Stomach (tissue), 8 donors: ENCODE measurements at regions not wholly inside any gene's neighbourhood (a gene's known extent, or its start where the extent isn't known, plus 50 kb on each side); places are given as distances from the start of the nearest gene placed in this dataset.
A peak's percentile ranks its signal among the peaks of the same experiment; 100 is the strongest.

ENCODE experiments used
- DNase-seq, 2 donors: peaks; one replicate each; pipeline versions ENCODE4 v3.0.0 to v3.0.0-alpha.2; 2013 to 2019
- H3K27ac ChIP-seq, 5 donors: fragments of 200-600 bp in 4 of 5; sonication (generic) in 4 of 5; one replicate each; pipeline ENCODE4 v1.5.1; 2013 to 2019; ENCODE audit warnings: mild to moderate bottlenecking in 1 of 5, moderate library complexity in 1 of 5
- H3K27me3 ChIP-seq, 3 donors: fragments of 200-600 bp; sonication (generic); one replicate each; pipeline ENCODE4 v1.5.1; 2017 to 2019; ENCODE audit warnings: mixed run types in 1 of 3
- H3K36me3 ChIP-seq, 4 donors: fragments of 200-600 bp; sonication (generic); 1 replicate in 3 of 4; 2 replicates in 1 of 4; pipeline ENCODE4 v1.5.1; 2016 to 2019
- H3K4me1 ChIP-seq, 4 donors: fragments of 200-600 bp; sonication (generic); one replicate each; pipeline ENCODE4 v1.5.1; 2016 to 2019
- H3K4me3 ChIP-seq, 4 donors: fragments of 200-600 bp; sonication (generic) in 3 of 4; one replicate each; pipeline ENCODE4 v1.5.1; 2016 to 2019; ENCODE audit warnings: mild to moderate bottlenecking in 1 of 4
- H3K9me3 ChIP-seq, 4 donors: fragments of 200-600 bp; sonication (generic); one replicate each; pipeline ENCODE4 v1.5.1; 2016 to 2019
- CTCF ChIP-seq, 7 experiments: fragments of 450-650 bp in 4 of 7; fragments of 200-600 bp in 3 of 7; sonication (generic) in 3 of 7; IDR thresholded peaks; one replicate each; pipeline ENCODE4 v1.5.1; 2016 to 2019; ENCODE audit warnings: antibody characterized with exemption in 7 of 7, control low read depth in 2 of 7, mild to moderate bottlenecking in 1 of 7
- EP300 ChIP-seq: sonication (generic); formaldehyde crosslinking; IDR thresholded peaks from one replicate; pipeline ENCODE4 v1.6.1; 2017; ENCODE audit warnings: antibody characterized with exemption
- POLR2A ChIP-seq, 4 donors: fragments of 450-650 bp; IDR thresholded peaks; one replicate each; pipeline ENCODE4 v1.6.1; 2016; ENCODE audit warnings: antibody characterized with exemption in 4 of 4, control low read depth in 2 of 4, mild to moderate bottlenecking in 1 of 4, moderate library complexity in 1 of 4
- POLR2AphosphoS5 ChIP-seq, 3 donors: sonication (generic); formaldehyde crosslinking; IDR thresholded peaks; one replicate each; pipeline ENCODE4 v1.6.1; 2016; ENCODE audit warnings: antibody characterized with exemption in 3 of 3
- WGBS, 5 donors: extraction: QIAGEN DNeasy Blood & Tissue Kit in 3 of 5; methylation state at CpG; one replicate each; pipeline versions ENCODE4 v1.1.5 to v1.1.7; 2013 to 2018; 5-methylcytosine and 5-hydroxymethylcytosine counted together
- intact Hi-C: fragments of 100-400 bp; cut with DNase I; formaldehyde crosslinking; loops from one replicate; pipeline ENCODE4 v1.15.1; 2023; ENCODE audit warnings: low total_unique reads
- donor health status: healthy with polysubstance abuse.
- donor health status: Bipolar disorder and iron deficiency.
- donor health status: healthy.

- Histone ChIP-seq H3K4me1 (no peaks in the 10 kb centered on the region), H3K27ac (no peak overlapping the region), H3K27me3 (no peaks in the 10 kb centered on the region), H3K4me3 (no peak overlapping the region), H3K9me3 (no peaks in the 10 kb centered on the region), H3K36me3 (no peaks in the 10 kb centered on the region)
- intact Hi-C loops: no loop called here
- WGBS, 5 donors: 71 to 80% (median 75%) methylated on average over 11 of the region's 11 CpGs
- DNase-seq: peak in 1 of 2 donors; percentile 28
- TF ChIP-seq EP300 (no peak), POLR2AphosphoS5 (IDR thresholded peaks at IDR 0.05) (no peak), CTCF (IDR thresholded peaks at IDR 0.05) (no peak), POLR2A (IDR thresholded peaks at IDR 0.05) (no peak)
Measured at GRCh38 chr6:126227833-126228702, 111.8 kb upstream of the CENPW start.

GRCh38 chr6:126232671-126233070, 107.2 kb upstream of the CENPW start:
- intact Hi-C loops: no loop called here
- Histone ChIP-seq H3K9me3 (no peaks in the 10 kb centered on the region), H3K4me3 (no peak overlapping the region), H3K27ac (no peak overlapping the region), H3K4me1 (no peaks in the 10 kb centered on the region), H3K27me3 (no peaks in the 10 kb centered on the region), H3K36me3 (no peaks in the 10 kb centered on the region)
- WGBS, 5 donors: 51 to 81% (median 54%) methylated on average over 2 of the region's 2 CpGs
- TF ChIP-seq CTCF (IDR thresholded peaks at IDR 0.05): no peak
- DNase-seq: peak in 1 of 2 donors; percentile 36

GRCh38 chr6:126233192-126233591, 106.7 kb upstream of the CENPW start:
- no peaks in the 10 kb centered on the region for H3K4me1 ChIP-seq
- no peaks in the 10 kb centered on the region for H3K9me3 ChIP-seq
- H3K4me3 ChIP-seq: no peak overlapping the region
- WGBS, 5 donors: 91 to 98% (median 94%) methylated on average over 1 of the region's 1 CpG
- TF ChIP-seq CTCF (IDR thresholded peaks at IDR 0.05): no peak
- no peak for TF ChIP-seq POLR2AphosphoS5 (IDR thresholded peaks at IDR 0.05)
- no peak for TF ChIP-seq POLR2A (IDR thresholded peaks at IDR 0.05)
- TF ChIP-seq EP300: no peak
- H3K27ac ChIP-seq: no peak overlapping the region
- DNase-seq: no peak
- no peaks in the 10 kb centered on the region for H3K27me3 ChIP-seq
- intact Hi-C loops: no loop called here
- H3K36me3 ChIP-seq: no peaks in the 10 kb centered on the region

GRCh38 chr6:126235363-126235762, 104.6 kb upstream of the CENPW start:
- H3K27ac ChIP-seq: no peak overlapping the region
- 93 to 100% (median 97%) methylated on average over 1 of the region's 1 CpG for WGBS, 5 donors
- intact Hi-C loops: no loop called here
- H3K4me1 ChIP-seq: no peaks in the 10 kb centered on the region
- peaks cover 0 to 7% (median under 1%) of the 10 kb centered on the region in 4 donors for H3K9me3 ChIP-seq
- H3K27me3 ChIP-seq: no peaks in the 10 kb centered on the region
- no peak overlapping the region for H3K4me3 ChIP-seq
- TF ChIP-seq CTCF (IDR thresholded peaks at IDR 0.05) (no peak), POLR2A (IDR thresholded peaks at IDR 0.05) (no peak), EP300 (no peak), POLR2AphosphoS5 (IDR thresholded peaks at IDR 0.05) (no peak)
- no peaks in the 10 kb centered on the region for H3K36me3 ChIP-seq
- no peak for DNase-seq
